ENCODE measurements at regions not wholly inside any gene's neighbourhood (a gene's known extent, or its start where the extent isn't known, plus 50 kb on each side); places are given as distances from the start of the nearest gene placed in this dataset.

DNA sequence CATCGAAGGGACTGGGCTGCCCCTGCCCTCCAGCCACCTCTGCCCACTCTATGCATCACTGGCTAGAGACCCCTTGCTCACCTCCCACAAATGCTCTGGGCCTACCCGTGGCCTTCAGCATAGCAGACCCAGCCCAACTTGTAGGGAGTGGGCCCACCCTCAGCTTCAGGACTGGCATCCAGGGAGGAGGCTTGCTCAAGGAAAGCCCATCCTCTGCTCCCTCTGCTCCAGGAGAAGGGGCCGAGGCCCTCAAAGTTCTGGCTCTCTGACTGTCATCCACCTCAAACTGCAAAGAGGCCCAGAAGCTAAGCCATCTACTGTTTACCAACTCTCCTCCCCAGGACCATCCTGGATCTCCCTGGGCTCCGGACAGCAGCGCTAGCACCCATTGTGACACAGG, 84.5 kb downstream of the C5orf15 start:
- TF ChIP-seq, protein P1, sequence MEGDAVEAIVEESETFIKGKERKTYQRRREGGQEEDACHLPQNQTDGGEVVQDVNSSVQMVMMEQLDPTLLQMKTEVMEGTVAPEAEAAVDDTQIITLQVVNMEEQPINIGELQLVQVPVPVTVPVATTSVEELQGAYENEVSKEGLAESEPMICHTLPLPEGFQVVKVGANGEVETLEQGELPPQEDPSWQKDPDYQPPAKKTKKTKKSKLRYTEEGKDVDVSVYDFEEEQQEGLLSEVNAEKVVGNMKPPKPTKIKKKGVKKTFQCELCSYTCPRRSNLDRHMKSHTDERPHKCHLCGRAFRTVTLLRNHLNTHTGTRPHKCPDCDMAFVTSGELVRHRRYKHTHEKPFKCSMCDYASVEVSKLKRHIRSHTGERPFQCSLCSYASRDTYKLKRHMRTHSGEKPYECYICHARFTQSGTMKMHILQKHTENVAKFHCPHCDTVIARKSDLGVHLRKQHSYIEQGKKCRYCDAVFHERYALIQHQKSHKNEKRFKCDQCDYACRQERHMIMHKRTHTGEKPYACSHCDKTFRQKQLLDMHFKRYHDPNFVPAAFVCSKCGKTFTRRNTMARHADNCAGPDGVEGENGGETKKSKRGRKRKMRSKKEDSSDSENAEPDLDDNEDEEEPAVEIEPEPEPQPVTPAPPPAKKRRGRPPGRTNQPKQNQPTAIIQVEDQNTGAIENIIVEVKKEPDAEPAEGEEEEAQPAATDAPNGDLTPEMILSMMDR (conservative IDR thresholded peaks at IDR 0.05 in 1 of 2, IDR thresholded peaks at IDR 0.05 in 1 of 2; ENCODE audit: low read depth in 1 of 2, low read length in 2 of 2): no peak
- TF ChIP-seq EZH2 (IDR thresholded peaks at IDR 0.05; ENCODE audit: low read length, missing control alignments): no peak

All from fibroblast of lung (primary cell).